ENCODE measurements at regions not wholly inside any gene's neighbourhood (a gene's known extent, or its start where the extent isn't known, plus 50 kb on each side); places are given as distances from the start of the nearest gene placed in this dataset.

GRCh38 chr18:55651236-55651635, 63.2 kb upstream of the TCF4 start:
- DNase-seq (ENCODE audit: insufficient read length, low spot score) (no peak), FAIRE-seq (no peak)

DNA sequence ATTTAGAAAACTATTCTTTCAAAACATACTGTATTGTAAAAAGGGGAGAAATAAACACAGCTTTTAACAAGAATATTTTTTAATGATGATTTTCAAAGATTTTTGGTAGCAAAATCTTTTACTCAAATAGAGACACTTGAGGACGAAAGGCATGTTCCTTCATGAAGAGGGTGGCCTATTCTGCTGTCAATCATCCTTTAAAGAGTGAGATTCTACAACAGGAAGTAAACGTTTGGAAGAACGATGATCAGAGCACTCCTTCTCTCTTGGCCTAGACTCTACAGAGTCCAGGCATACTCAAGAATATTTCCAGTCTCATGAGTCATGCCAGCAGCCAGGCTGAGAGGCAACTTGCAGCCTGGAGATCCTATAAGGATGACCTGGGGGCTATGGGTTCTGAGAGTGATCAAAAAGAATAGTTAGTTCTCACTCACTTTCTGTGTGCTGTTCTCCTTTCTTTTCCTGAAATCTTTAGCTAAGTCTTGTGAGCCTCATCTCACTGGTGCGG, 62.4 kb upstream of the TCF4 start:
- no peak for DNase-seq (ENCODE audit: insufficient read length, low spot score)
- no peak for FAIRE-seq

- FAIRE-seq (no peak), DNase-seq (ENCODE audit: insufficient read length, low spot score) (no peak)
These were observed 59.3 kb upstream of the TCF4 start for GRCh38 chr18:55647331-55647730.

DNA sequence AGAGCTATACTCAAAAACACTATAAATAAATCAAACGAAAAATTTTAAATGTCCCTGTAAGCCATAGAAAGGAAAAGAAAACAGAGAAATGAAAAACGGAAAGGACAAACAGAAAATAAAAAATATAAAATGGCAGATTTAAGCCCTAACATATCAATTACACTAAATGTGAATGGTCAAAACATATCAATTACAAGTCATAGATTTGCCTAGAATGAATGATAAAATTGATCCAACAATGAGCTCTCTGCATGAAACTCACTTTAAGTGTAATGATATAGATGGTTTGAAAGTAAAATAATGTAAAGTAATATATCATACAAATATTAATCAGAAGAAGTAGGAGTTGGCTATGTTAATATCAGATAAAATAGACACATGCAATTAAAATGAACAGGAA, 54.2 kb upstream of the TCF4 start:
- FAIRE-seq (no peak), DNase-seq (ENCODE audit: insufficient read length, low spot score) (no peak)

GRCh38 chr18:55641486-55641885, 53.5 kb upstream of the TCF4 start:
- DNase-seq (ENCODE audit: insufficient read length, low spot score) (no peak), FAIRE-seq (no peak)

Data from HTR-8/SVneo (cell line).